ENCODE measurements at regions not wholly inside any gene's neighbourhood (a gene's known extent, or its start where the extent isn't known, plus 50 kb on each side); places are given as distances from the start of the nearest gene placed in this dataset.

DNA sequence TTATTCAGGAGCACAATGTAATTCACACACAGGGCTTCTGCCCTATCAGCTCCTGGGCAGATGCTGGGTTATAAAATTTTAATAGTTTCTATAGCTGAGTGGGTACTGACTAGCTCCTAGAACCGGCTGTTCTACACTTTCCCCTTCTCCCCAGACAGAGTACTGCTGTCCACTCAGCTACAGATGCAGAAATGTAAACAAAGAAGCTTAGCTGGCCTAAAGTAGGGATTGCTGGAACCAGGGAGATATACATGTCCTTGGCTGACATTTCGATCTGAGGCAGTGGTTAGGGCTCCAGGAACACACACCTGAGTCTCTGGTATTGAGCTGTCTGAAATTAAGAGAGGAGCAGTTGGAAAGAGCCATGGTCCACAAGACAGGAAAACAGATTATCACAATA, 211.5 kb upstream of the USP24 start:
- H4K20me1 ChIP-seq (ENCODE audit: insufficient read depth, low read length): no peaks in the 10 kb centered on the region
- H3K4me3 ChIP-seq (ENCODE audit: low read depth, low read length, poor library complexity, severe bottlenecking): no peak overlapping the region
- H3K9me2 ChIP-seq (ENCODE audit: low read depth, low read length): no peaks in the 10 kb centered on the region
- H3K4me1 ChIP-seq (ENCODE audit: insufficient read depth, low read length, severe bottlenecking): no peaks in the 10 kb centered on the region
- H3K36me3 ChIP-seq (ENCODE audit: insufficient read depth, low read length): no peaks in the 10 kb centered on the region
- no peak overlapping the region for H3K9ac ChIP-seq (ENCODE audit: low read length)
- no peaks in the 10 kb centered on the region for H3K79me2 ChIP-seq (ENCODE audit: insufficient read depth, low read length)
- TF ChIP-seq, protein P1, sequence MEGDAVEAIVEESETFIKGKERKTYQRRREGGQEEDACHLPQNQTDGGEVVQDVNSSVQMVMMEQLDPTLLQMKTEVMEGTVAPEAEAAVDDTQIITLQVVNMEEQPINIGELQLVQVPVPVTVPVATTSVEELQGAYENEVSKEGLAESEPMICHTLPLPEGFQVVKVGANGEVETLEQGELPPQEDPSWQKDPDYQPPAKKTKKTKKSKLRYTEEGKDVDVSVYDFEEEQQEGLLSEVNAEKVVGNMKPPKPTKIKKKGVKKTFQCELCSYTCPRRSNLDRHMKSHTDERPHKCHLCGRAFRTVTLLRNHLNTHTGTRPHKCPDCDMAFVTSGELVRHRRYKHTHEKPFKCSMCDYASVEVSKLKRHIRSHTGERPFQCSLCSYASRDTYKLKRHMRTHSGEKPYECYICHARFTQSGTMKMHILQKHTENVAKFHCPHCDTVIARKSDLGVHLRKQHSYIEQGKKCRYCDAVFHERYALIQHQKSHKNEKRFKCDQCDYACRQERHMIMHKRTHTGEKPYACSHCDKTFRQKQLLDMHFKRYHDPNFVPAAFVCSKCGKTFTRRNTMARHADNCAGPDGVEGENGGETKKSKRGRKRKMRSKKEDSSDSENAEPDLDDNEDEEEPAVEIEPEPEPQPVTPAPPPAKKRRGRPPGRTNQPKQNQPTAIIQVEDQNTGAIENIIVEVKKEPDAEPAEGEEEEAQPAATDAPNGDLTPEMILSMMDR (IDR thresholded peaks at IDR 0.05; ENCODE audit: low read length): no peak
- H3F3A ChIP-seq (ENCODE audit: insufficient read depth, low read length): no peaks in the 10 kb centered on the region
- H3K27ac ChIP-seq (ENCODE audit: low read depth, low read length, poor library complexity, severe bottlenecking): no peak overlapping the region
- H3K27me3 ChIP-seq (ENCODE audit: insufficient read depth, low read length): no peaks in the 10 kb centered on the region; the same call in 1 of the 2 replicates
- no peak overlapping the region for H3K4me2 ChIP-seq (ENCODE audit: low read length)
- no peak overlapping the region for H2AFZ ChIP-seq (ENCODE audit: low read length)
- H3K9me3 ChIP-seq (ENCODE audit: low read length): no peaks in the 10 kb centered on the region

DNA sequence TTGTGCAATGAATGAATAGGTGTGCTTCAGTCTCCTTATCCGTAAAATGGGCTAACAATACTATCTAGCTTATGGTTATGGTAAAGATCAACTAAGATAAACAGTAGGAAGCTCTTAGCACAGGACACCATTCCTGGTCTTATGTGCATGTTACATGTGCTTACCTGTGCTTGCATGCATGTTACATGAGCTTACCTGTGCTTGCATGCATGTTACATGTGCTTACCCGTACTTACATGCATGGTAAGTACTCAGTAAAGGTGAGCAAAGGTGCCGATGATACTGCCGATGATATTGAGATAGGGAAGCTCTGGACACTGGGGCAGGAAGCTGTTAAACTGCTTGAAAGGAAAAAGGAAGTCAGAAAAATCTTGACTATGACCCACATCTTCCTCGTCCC, 211.0 kb upstream of the USP24 start:
- Histone ChIP-seq H3F3A (ENCODE audit: insufficient read depth, low read length) (no peaks in the 10 kb centered on the region), H3K79me2 (ENCODE audit: insufficient read depth, low read length) (no peaks in the 10 kb centered on the region), H3K9me3 (ENCODE audit: low read length) (no peaks in the 10 kb centered on the region), H3K4me3 (ENCODE audit: low read depth, low read length, poor library complexity, severe bottlenecking) (no peak overlapping the region), H3K4me1 (ENCODE audit: insufficient read depth, low read length, severe bottlenecking) (no peaks in the 10 kb centered on the region), H3K9ac (ENCODE audit: low read length) (no peak overlapping the region), H4K20me1 (ENCODE audit: insufficient read depth, low read length) (no peaks in the 10 kb centered on the region), H3K9me2 (ENCODE audit: low read depth, low read length) (no peaks in the 10 kb centered on the region), H3K27ac (ENCODE audit: low read depth, low read length, poor library complexity, severe bottlenecking) (no peak overlapping the region), H3K36me3 (ENCODE audit: insufficient read depth, low read length) (no peaks in the 10 kb centered on the region), H2AFZ (ENCODE audit: low read length) (no peak overlapping the region), H3K4me2 (ENCODE audit: low read length) (no peak overlapping the region), H3K27me3 (ENCODE audit: insufficient read depth, low read length) (no peaks in the 10 kb centered on the region; the same call in 1 of the 2 replicates)
- TF ChIP-seq, protein P1 (IDR thresholded peaks at IDR 0.05; ENCODE audit: low read length): no peak
- no peak for TF ChIP-seq EZH2 (IDR thresholded peaks at IDR 0.05; ENCODE audit: borderline replicate concordance, low read length)

DNA sequence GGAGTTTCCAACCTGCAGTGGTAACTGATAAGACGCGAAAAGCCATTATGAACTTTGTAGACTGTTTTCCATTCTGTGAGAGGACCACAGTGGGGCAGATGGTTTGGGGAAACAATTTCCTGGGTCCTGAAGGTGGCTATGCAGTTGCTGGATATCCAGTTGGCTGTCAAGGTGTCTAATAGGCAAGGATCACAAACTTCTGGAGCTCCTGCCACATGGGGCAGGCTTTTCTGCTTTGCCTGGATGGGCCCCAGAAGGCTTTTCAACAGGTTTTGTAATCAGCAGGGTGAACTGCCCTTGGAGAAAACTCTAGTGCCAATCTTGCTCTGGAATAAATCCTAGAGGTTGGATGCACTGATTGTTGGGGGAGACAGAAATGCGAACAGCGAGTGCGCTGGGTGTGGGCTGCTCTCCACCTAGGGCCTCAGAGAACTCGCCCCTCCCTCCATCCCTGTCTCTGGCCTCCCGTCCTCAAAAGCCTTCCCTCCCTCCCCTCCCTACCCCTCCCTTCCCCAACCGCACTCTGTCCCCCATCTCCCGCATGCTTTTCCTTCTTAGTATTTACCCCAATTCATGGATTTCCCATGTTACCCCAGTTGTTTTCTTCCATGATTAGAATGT, 210.3 kb upstream of the USP24 start:
- Histone ChIP-seq H3K27ac (ENCODE audit: low read depth, low read length, poor library complexity, severe bottlenecking) (no peak overlapping the region), H3K4me3 (ENCODE audit: low read depth, low read length, poor library complexity, severe bottlenecking) (no peak overlapping the region), H3K9ac (ENCODE audit: low read length) (no peak overlapping the region), H4K20me1 (ENCODE audit: insufficient read depth, low read length) (no peaks in the 10 kb centered on the region), H3K9me2 (ENCODE audit: low read depth, low read length) (no peaks in the 10 kb centered on the region), H3K79me2 (ENCODE audit: insufficient read depth, low read length) (no peaks in the 10 kb centered on the region), H3K27me3 (ENCODE audit: insufficient read depth, low read length) (no peaks in the 10 kb centered on the region; the same call in 1 of the 2 replicates), H3F3A (ENCODE audit: insufficient read depth, low read length) (no peaks in the 10 kb centered on the region), H3K4me2 (ENCODE audit: low read length) (no peak overlapping the region), H2AFZ (ENCODE audit: low read length) (no peak overlapping the region), H3K9me3 (ENCODE audit: low read length) (no peaks in the 10 kb centered on the region), H3K36me3 (ENCODE audit: insufficient read depth, low read length) (no peaks in the 10 kb centered on the region), H3K4me1 (ENCODE audit: insufficient read depth, low read length, severe bottlenecking) (no peaks in the 10 kb centered on the region)
- TF ChIP-seq, protein P1 (IDR thresholded peaks at IDR 0.05; ENCODE audit: low read length): no peak
- TF ChIP-seq EZH2 (IDR thresholded peaks at IDR 0.05; ENCODE audit: borderline replicate concordance, low read length): no peak
